GM18498 (cell line): ENCODE measurements at regions not wholly inside any gene's neighbourhood (a gene's known extent, or its start where the extent isn't known, plus 50 kb on each side); places are given as distances from the start of the nearest gene placed in this dataset.

Source experiments
- ATAC-seq: cut with Tn5 transposase; IDR thresholded peaks from one replicate; pipeline ENCODE4 v1.9.1; 2021; ENCODE audit warnings: mild to moderate bottlenecking, moderate library complexity; ENCODE audit not compliant: unreplicated experiment

DNA sequence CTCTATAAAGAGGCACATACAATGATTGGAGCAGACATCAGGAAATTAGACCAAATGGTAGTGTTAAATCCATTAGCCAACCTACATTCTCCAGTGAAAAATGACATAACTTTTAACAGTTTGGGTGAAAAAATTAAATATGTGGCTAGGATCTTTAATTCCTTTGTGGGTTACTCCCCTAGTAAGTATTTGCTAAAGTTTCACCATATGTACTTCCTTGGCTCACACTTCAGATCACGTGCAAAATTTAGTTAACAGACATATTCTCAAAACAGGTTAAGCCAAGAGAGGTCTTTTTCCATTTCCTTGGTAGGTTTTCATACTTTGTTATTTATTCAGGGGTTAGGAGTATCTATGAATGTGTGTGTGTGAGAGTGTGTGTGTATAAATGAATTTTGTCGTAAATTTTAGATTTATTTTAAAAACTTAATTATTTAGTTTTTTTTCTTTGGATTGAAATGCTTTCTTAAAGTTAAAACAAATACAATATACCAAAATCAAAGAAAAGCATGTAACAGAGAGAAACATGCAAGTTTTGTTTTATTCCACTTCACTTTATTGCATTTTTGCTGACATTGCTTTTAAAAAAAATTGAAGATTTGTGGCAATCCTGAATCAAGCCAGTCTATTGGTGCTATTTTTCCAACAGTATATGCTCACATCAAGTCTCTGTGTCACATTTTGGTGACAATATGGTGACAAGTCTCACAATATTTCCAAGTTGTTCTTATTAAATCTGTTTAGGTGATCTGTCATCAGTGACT is 258.7 kb downstream of the FLRT2 start:
- ATAC-seq: no peak

DNA sequence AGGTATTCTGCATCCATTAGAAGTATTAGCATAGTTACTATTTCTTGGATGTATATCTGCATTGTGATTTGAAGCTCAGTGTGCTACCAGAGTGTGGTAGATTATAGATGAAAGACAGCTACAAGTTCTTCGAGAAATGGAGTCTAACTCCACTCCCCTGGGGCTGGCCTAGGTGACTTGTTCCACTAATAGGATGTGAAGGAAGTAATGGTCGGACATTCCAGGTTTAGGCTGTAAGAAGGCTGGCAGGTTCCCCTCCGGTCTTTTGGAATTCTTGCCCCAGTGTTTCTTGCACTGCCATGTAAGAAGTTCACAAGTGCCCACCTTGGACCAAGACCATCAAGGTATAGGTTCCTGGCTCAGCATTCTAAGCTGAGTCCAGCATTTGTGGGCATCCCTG is 236.4 kb downstream of the FLRT2 start:
- no peak for ATAC-seq

DNA sequence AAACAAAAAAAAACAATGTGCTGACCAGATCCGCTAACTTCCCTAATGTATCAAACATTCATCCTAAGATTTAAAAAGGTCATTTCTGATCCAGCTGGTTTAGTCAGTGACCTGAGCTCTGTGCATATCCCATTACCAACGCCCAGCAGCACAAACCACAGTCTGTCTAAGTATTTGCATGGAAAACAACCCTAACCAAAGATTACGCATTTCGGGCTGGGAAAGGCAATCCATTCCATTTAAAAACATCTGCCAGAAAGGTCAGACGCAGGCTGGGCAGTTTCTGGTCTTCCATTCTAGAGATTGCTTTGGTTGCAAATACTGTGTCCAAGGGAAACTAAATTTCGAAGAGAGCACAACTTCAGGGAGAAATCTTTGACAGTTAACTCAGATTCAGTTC is 234.9 kb downstream of the FLRT2 start:
- no peak for ATAC-seq

DNA sequence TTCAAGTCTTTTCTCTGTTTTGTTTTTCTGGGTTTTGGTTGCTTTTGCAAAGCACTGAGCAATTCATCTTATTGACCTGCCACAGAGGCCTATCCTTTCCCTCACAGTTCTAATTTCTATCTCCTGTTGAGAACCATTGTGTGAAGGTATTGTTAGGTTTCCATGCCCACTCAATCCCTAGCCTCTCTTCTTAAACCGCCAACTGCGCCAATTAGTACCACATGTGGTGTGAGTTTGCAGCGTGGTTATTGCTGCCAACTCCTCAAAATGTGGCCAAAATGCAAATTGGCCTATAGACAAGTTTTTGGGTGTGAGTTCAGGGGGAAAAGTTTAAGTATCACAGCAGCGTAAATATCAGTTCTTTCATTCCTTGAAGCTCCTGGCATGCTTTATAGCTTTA is 232.6 kb downstream of the FLRT2 start:
- no peak for ATAC-seq

DNA sequence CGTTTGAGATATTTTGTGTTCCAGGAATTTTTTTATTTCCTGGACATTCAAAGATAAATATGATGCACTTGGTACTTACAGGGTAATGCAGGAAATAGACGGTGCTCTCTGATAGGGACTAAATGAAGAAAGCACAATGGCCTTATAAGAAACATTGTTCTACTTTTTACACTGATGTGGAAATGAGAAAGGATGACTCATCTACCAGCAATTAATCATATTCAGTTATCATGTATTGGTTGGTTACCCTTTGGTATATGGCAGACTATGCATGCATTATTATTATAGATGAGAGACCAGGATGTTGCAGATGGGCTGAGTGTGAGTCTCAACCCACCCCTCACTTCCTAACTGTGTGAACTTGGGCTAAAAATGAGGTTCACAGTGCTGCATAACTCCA is 222.2 kb downstream of the FLRT2 start:
- ATAC-seq: no peak

DNA sequence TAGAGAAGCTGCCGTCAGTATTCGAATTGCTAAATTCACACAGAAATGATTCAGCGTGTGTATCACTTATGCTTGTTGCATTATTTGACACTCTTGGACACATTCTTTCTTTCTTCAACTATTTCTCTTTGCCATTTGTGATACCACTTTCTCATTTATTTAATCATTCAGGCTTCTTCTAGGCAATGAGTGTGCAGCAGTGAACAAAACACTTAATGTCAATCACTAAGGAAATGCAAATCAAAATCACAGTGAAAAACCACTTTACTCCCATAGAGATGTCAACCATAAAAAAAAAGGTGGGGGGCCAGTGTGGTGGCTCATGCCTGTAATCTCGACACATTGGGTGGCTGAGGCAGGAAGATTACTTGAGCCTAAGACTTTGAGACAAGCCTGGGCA is 214.6 kb downstream of the FLRT2 start:
- ATAC-seq: no peak

DNA sequence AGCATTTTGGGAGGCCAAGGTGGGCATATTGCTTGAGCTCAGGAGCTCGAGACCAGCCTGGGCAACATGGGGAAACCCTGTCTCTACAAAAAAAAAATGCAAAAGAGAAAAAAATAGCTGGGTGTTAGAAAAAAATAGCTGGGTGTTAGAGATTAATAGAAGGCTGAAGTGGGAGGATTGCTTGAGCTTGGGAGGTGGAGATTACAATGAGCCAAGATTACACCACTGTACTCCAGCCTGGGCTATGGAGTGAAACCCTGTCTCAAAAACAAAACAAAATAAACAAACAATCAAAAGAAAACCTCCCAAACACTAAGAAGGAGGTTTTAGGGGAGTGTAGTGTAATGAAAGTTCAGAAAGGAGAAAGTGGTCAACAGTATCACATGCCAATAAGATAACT is 202.1 kb downstream of the FLRT2 start:
- no peak for ATAC-seq

DNA sequence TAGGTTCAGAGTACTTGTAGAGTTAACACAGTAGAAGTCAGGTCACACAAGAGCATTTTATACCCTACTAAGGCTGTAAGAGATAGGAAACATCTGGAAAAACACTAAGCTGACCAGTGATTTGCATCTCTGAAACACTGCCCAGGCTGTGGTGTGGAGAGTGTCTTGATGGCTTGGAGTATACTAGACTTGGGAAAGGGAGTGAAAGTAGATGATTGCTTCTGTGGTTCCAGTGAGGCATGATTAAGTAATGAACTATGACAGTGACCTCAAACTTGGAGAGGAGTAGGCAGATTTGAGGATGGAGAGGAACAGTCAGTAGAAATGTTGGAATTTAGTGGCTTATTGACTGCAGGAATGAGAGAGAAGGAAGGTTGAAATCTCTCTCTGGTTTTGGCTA is 201.2 kb downstream of the FLRT2 start:
- ATAC-seq: no peak

DNA sequence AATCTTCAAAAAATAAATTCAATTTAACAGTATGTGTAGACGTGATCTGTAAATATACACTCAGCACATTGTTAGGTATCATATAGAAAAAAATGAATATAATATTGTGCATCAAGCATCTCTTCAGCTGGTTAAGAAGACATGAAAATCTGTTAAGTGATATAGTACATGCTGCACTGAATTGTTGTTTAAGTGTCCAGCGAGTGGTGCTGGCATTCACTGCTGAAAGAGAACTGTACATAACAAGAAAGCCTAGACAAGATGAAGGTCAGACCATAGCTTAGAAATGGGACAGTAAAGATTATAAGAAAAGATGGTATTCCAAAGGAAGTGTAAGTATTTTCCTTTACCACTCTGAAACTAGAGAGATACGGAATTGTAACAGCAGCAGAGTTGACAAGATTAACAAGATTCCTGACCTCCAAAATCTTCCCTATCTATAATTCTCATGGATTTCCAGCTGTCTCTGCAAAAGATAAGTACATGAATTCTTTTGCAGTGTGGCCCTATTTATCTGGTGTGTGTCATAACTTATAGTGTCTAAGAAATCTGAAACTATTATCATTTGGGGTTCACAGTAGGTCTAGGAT is 198.6 kb downstream of the FLRT2 start:
- no peak for ATAC-seq

DNA sequence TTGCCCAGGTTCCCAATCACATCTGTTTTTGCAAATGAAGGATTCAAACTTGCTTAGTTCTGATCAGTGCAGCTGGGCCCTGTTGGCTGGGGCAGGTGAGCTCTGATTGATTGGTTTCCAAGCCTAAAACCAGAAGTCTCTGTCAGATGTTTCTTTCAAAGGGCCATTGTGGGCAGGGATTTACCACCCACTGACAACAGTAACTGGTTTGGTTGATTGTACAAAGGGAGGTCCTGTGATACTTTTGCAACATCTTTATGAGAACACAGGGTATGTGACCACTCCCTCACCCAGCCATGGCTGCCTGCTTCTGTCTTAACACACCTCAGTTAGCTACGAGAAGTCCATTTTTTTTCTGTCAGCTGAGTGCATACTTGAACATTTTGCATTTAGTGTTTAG is 184.1 kb downstream of the FLRT2 start:
- no peak for ATAC-seq

DNA sequence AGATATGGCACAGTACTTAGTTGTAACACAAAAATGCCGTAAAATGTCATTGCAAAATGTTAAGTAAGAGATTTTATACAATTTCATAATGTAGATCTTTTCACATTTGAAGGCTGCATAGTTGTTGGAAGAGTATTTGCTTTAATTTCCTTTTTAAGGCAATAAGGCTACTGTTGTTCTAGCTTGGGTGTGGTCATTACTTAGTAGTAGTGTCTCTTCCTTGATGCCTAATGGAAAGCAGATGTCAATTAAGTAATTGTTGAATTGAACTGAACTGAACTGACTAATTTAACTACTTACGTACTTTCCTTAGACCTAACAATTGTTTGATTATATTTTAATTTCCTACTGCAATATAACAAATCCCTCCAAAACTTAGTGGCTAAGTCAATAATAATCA is 181.7 kb downstream of the FLRT2 start:
- ATAC-seq: no peak
